ACHN (cell line): ENCODE measurements at regions not wholly inside any gene's neighbourhood (a gene's known extent, or its start where the extent isn't known, plus 50 kb on each side); places are given as distances from the start of the nearest gene placed in this dataset.
"Not testable (repeated sequence)": the region's sequence is repeated elsewhere in the genome, so short reads cannot be mapped to it uniquely, and the experiment has no call there.

ENCODE experiments used
- DNase-seq: peaks from one replicate; pipeline ENCODE4 v3.0.0-alpha.2; 2015
- in situ Hi-C: cut with HindIII; loops from 2 replicates; pipeline ENCODE4 v1.10.0; 2017; ENCODE audit warnings: low sequenced_read_pairs, low pct_ligation_motif_present, low pct_unique_long_range_greater_than_20kb

DNA sequence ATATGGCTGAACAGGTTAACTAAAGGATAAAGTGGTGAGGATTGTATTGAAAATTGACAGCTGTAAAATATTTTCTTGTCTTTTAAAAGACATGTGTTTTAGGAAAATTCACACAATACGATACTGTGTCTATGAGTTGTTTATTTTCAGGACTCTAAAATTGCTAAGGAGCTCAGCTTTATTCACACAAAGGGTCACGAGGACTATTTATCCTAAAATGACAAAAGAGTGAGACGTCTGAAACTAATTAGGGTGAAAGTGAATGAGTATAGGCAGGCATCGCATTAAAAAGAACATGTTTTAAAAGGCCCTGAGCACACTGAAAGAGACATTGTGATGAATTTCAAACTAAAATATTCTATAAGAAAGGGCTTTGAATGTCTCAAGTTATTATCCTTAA is 304.7 kb downstream of the SH2D1A start:
- DNase-seq, result no peak

DNA sequence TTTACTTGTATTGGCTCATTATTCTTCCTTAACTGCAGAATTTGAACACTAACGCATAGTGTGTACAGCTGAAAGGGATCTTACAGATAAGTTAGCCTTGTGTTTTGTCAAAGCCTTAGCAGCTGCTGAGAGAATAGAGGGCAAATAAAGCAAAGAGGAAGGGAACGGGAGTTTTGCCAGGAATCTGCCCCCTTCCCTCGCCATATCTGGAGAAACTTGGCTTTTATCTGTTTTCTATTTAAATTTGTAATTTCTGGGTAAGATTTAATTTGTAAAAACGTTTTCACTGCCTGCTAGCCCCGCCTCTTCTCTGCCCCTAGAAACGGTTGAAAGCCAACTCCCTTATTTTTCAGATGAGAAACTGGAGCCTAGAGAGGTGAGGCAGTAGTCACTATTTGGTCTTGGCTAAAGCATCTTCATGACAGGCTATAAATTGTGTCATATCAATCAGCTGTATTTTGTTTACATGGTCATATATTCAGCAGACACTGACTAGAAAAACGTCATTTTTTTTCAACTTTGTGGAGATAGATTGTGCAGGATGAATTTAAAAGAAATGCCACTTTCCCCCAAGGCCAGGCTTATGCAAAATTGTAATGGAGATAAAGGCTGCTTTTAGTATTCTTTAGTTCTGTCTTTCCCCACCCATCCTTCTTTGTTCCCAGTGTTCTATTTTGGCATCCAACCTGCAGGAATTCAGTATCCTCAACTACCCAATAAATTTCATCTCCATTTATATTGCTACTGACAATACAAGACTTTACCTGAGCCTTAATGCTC is 319.4 kb downstream of the SH2D1A start:
- no peak for DNase-seq
- in situ Hi-C loops, result no loop called here

More for the DNA sequence above, 304.7 kb downstream of the SH2D1A start:
- in situ Hi-C loops, result no loop called here

GRCh38 chrX:124679199-124679598 is 332.8 kb downstream of the SH2D1A start:
- in situ Hi-C loops, result no loop called here
- no peak for DNase-seq

- no peak for DNase-seq
- in situ Hi-C loops, result no loop called here
Measured at GRCh38 chrX:124680287-124680686, 333.9 kb downstream of the SH2D1A start.

DNA sequence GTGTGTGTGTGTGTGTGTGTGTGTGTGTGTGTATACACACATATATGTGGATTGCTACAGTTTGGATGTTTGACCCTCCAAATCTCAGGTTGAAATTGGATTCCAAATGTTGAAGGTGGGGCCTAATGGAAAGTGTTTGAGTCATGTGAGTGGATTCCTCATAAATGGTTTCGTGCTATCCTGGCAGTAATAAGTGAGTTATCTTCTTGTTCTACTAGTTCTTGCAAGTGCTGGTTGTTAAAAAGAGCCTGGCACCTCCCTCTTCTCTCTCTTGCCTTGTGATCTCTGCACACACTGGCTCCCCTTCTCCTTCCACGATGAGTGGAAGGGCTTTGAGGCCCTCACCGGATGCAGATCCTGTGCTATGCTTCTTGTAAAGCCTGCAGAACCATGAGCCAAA is 344.1 kb downstream of the SH2D1A start:
- in situ Hi-C loops, result no loop called here
- no peak for DNase-seq

GRCh38 chrX:124699876-124700275 is 353.5 kb downstream of the SH2D1A start:
- no peak for DNase-seq
- in situ Hi-C loops, result no loop called here

- in situ Hi-C loops, result no loop called here
- DNase-seq, result no peak
Measured at GRCh38 chrX:124717537-124717936, 371.2 kb downstream of the SH2D1A start.

- in situ Hi-C loops, result no loop called here
Measured at GRCh38 chrX:124719060-124719459, 372.7 kb downstream of the SH2D1A start.

DNA sequence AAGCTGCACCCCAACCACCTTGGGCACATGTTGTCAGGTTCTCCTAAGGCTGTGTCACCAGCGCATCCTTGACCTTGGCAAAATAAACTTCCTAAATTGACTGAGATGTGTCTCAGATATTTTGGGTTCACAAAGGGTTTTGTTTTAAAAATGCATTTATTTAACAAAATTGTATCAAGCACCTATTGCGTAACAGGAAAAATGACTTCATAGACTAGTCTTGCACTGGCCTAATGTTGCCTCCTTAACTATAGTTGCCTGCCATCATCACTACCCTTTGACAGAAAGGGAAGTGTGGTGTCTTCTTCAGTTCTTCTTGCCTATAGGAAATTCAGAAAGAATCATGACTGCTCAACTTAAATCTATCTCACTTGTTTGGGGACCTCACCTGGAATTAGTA is 374.2 kb downstream of the SH2D1A start:
- in situ Hi-C loops, result no loop called here
- no peak for DNase-seq

More at GRCh38 chrX:124719060-124719459, 372.7 kb downstream of the SH2D1A start:
- DNase-seq, result no peak

DNA sequence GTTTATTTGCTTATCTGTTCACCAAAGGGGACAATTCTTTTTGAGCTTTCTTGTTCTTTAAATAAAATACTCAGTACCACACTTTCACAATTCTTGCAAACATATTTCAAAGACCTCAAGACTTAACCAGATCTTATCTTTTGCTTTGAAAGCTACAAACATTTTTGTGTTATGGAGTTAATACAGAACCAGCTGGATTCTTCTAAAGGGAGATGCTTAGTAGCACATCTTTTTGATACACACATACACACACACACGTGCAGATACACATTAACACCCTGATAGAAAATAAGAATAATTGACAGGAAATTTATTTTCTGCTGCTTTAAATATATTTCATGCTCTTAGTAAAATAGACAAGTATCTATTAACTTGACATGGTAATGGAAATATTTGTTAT is 379.1 kb downstream of the SH2D1A start:
- in situ Hi-C loops, result no loop called here
- DNase-seq, result no peak

DNA sequence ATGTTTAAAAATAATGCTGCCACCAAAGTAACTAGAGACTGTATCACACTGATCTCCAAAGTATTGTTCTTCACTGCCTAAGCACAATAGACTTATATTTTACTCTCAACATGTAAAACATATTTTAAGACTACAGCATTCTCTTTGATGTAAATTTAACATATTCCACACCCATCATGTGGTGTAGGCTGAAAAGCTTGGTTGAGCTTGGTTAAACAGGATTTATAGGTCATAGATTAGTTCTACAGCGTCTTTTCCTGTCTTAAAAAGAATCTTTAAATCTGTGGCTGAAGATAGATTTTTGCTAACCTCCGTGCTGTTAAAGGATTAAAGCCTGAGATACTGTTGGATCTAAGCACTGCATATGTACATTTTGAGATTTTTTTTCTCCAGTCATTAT is 379.9 kb downstream of the SH2D1A start:
- DNase-seq, result no peak
- in situ Hi-C loops, result no loop called here

- in situ Hi-C loops, result no loop called here
- no peak for DNase-seq
Measured at GRCh38 chrX:124726881-124727280, 380.5 kb downstream of the SH2D1A start.

DNA sequence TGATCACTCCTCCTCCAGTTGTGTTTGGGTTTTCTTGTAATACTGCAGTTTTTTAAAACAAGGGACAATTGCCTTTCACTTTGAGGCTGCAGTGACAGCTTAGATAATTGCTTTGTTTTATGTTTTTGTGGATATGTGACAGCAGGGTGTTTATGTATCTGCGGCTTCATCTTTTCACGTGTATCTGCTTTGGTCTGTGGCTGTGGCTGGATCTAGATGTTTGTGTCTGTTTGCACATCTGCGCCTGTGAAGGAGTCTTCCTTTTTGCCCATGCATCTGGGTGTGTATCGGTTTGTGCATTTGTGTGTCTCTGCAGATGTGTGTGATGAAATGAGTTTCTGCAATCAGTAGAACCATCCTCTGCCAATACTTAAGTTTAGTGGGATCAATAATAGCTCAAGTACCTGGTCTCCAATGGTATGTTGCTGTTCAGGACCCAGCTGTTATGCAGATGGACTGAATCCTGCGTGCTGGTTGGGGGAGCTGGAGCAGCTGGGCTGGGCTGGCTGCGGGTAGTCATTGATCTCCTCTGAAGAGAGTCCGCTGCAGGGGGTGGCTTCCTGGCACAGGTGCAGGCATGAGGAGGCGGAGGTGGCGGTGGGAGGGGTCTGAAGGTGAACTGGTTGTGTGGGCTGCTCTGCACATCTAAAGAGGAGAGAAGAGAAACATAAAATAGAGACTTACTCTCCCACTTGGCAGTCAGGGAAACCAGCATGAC is 390.3 kb downstream of the SH2D1A start:
- in situ Hi-C loops, result no loop called here
- DNase-seq, result no peak

GRCh38 chrX:124737771-124738170 is 391.4 kb downstream of the SH2D1A start:
- in situ Hi-C loops, result no loop called here
- no peak for DNase-seq

DNA sequence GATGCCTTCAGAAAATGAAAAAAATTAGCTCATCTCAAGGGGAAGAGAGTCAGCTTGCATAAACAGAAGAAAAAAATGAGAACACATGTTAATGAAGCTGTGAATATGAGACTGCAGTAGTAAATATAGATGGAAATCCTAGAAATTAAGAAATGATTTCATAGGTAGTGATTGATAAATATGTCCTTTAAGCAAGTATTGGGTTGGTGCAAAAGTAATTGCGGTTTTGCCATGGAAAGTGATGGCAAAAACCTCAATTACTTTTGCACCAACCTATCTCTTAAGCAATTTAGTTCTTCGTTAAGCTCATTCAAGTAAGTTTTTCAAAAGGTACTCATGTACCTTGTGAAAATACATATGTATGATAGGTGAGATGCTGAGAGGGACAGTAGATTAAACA is 400.9 kb downstream of the SH2D1A start:
- DNase-seq, result no peak
- in situ Hi-C loops, result no loop called here

DNA sequence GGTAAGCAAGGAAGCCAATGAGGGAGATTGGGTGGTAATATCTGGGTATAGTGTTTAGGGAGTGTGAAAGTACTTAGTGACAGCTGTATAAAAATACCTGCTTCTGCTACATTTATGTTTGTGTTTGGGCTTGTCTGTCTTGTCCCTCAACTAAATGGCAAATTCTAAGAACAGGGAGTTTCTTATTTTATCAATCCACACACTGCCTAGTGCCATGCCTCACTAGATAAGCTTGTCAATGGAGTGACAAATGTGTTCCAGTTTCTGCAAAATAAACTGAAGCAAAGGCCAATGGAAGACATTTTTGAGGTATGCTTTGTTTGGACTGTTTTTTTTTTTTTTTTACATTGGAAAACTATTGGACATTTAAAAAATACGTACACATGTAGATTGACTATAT is 418.0 kb downstream of the SH2D1A start:
- in situ Hi-C loops, result no loop called here
- no peak for DNase-seq

GRCh38 chrX:124769166-124769565 is 422.8 kb downstream of the SH2D1A start:
- DNase-seq, result no peak

GRCh38 chrX:124771292-124771691 is 424.9 kb downstream of the SH2D1A start:
- DNase-seq, result no peak
- in situ Hi-C loops, result no loop called here

More at GRCh38 chrX:124769166-124769565, 422.8 kb downstream of the SH2D1A start:
- in situ Hi-C loops, result no loop called here

- DNase-seq, in situ Hi-C loops: not testable (repeated sequence)
Measured at GRCh38 chrX:124788253-124788652, 441.9 kb downstream of the SH2D1A start.

- in situ Hi-C loops, DNase-seq: not testable (repeated sequence)
Measured at GRCh38 chrX:124789874-124790273, 443.5 kb downstream of the SH2D1A start.
